SJCRH30 (cell line): ENCODE measurements at regions not wholly inside any gene's neighbourhood (a gene's known extent, or its start where the extent isn't known, plus 50 kb on each side); places are given as distances from the start of the nearest gene placed in this dataset.
"Not testable (repeated sequence)": the region's sequence is repeated elsewhere in the genome, so short reads cannot be mapped to it uniquely, and the experiment has no call there.

ENCODE experiments used
- DNase-seq, 2 experiments: peaks; one replicate each; pipeline ENCODE4 v3.0.0-alpha.2; 2015 to 2020
- H3K27ac ChIP-seq: fragments of 250-450 bp; sonication (Bioruptor Pico); 2 replicates; pipeline ENCODE4 v1.5.1; 2020; ENCODE audit warnings: mild to moderate bottlenecking, moderate library complexity
- H3K27me3 ChIP-seq: fragments of 250-450 bp; sonication (Bioruptor Pico); 2 replicates; pipeline ENCODE4 v1.5.1; 2020; ENCODE audit warnings: mild to moderate bottlenecking, moderate library complexity
- H3K36me3 ChIP-seq: fragments of 250-450 bp; sonication (Bioruptor Pico); 2 replicates; pipeline ENCODE4 v1.5.1; 2020; ENCODE audit warnings: mild to moderate bottlenecking, moderate library complexity
- H3K4me1 ChIP-seq: fragments of 250-450 bp; sonication (Bioruptor Pico); 2 replicates; pipeline ENCODE4 v1.5.1; 2020; ENCODE audit warnings: mild to moderate bottlenecking, moderate library complexity
- H3K4me3 ChIP-seq: fragments of 250-450 bp; sonication (Bioruptor Pico); 2 replicates; pipeline ENCODE4 v1.5.1; 2020; ENCODE audit warnings: mild to moderate bottlenecking, moderate library complexity
- H3K9me3 ChIP-seq: fragments of 250-450 bp; sonication (Bioruptor Pico); replicated peaks from 2 replicates; pipeline ENCODE4 v1.5.1; 2020; ENCODE audit warnings: mild to moderate bottlenecking, moderate library complexity

DNA sequence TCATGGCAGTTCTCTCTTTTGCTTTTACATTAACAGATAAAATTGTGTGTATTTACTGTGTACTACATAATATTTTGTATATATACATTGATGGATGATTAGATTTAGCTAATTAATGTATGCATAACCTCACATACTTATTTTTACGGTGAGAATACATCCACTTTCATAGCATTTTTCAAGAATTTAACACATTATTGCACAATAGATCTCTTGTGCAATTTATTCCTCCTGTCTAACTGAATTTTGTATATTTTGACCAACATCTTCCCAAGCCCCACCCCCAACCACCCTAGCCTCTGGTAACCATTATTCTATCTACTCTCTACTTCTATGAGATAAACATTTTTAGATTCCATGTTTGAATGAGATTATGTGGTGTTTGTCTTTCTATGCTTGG is 194.7 kb downstream of the RBM26 start:
- H3K27me3 ChIP-seq, result no peaks in the 10 kb centered on the region
- no peaks in the 10 kb centered on the region for H3K9me3 ChIP-seq
- H3K4me3 ChIP-seq, result no peak overlapping the region
- H3K27ac ChIP-seq, result no peak overlapping the region
- no peak for DNase-seq
- no peaks in the 10 kb centered on the region for H3K36me3 ChIP-seq
- H3K4me1 ChIP-seq, result no peaks in the 10 kb centered on the region

DNA sequence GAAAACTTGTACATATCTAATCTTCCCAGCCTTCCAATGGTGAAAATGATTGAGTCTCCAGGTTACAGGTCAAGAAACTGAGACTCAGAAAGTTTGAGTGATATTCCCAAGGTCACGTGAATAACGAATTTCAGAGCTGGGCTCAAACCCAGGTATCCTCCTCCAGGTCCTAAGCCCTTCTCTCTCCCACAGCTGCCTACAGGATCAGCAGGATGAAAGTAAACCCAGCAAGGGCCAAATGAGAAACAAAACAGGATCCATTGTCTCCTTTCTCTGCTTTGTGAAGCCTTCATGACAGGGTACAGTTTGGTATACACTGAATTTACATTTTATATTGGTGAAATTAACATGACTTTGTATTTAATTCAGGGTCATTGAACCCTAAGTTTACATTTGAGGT is 208.1 kb downstream of the RBM26 start:
- Histone ChIP-seq H3K9me3 (no peaks in the 10 kb centered on the region), H3K4me1 (no peaks in the 10 kb centered on the region), H3K27ac (no peak overlapping the region), H3K4me3 (no peak overlapping the region), H3K36me3 (no peaks in the 10 kb centered on the region), H3K27me3 (no peaks in the 10 kb centered on the region)
- no peak for DNase-seq

DNA sequence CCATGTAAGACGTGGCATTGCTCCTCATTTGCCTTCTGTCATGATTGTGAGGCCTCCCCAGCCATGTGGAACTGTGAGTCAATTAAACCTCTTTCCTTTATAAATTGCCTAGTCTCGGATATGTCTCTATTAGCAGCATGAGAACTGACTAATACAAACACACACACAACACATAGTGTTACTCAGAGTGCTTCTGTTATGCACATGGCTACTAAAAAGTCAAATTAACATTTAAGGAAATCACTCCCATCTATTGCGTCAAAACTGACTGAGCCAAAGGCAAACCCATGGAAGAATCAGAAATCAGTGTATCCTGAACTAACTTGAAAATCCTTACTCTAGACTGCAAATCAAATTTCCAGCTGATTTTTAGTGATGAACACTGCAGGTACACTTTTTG is 209.2 kb downstream of the RBM26 start:
- Histone ChIP-seq H3K9me3 (no peaks in the 10 kb centered on the region), H3K4me1 (no peaks in the 10 kb centered on the region), H3K27me3 (no peaks in the 10 kb centered on the region), H3K4me3 (no peak overlapping the region), H3K27ac (no peak overlapping the region), H3K36me3 (no peaks in the 10 kb centered on the region)
- no peak for DNase-seq

- Histone ChIP-seq H3K27me3 (no peaks in the 10 kb centered on the region), H3K27ac (no peak overlapping the region), H3K4me1 (no peaks in the 10 kb centered on the region), H3K9me3 (no peaks in the 10 kb centered on the region), H3K4me3 (no peak overlapping the region), H3K36me3 (no peaks in the 10 kb centered on the region)
- DNase-seq, result no peak
Observed at GRCh38 chr13:79196366-79196765, 209.7 kb downstream of the RBM26 start.

DNA sequence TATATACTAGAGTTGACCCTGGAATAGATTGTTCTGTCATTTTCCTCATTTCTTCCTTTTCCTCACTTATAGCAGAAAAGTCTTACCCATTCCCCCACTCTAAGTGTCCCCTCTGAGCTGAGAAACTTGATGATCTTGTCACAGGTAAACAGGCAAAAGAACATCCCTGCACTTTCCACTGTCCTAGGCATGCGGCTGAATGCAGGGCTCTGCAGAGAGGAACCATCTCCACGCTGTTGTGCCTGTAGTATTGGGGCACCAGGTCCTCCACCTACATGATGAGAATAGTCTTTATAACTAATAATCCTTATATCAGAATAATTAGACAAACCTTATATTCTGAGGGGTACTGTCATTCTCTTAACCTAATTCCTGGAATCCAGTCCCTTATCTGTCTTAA is 211.3 kb downstream of the RBM26 start:
- DNase-seq, result no peak
- Histone ChIP-seq H3K4me1 (no peaks in the 10 kb centered on the region), H3K9me3 (no peaks in the 10 kb centered on the region), H3K36me3 (no peaks in the 10 kb centered on the region), H3K4me3 (no peak overlapping the region), H3K27ac (no peak overlapping the region), H3K27me3 (no peaks in the 10 kb centered on the region)

GRCh38 chr13:79194272-79194671 is 211.8 kb downstream of the RBM26 start:
- H3K36me3 ChIP-seq, result no peaks in the 10 kb centered on the region
- H3K4me3 ChIP-seq, result no peak overlapping the region
- H3K4me1 ChIP-seq, result no peaks in the 10 kb centered on the region
- H3K9me3 ChIP-seq, result no peaks in the 10 kb centered on the region; the same call in 1 of the 2 replicates
- H3K27ac ChIP-seq, result no peak overlapping the region
- no peak for DNase-seq
- no peaks in the 10 kb centered on the region for H3K27me3 ChIP-seq

DNA sequence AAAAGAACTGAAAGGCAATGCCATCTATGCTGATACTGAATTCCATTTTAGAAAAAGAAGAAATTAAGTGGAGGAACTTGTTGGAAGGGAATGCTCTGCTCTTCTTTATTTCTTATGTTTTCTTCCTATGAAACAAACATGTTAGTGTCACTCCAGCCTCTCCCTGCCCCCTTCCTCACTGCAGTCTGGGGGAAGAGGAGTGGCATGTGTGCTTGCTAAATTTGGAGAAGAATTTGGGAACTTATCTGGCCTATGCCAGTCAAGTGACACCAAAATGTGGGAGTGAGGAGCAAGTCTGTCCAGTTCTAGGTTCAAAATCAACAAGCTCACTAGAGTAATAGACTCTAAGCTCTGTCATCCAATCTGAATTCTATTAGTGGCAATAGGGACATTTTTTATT is 214.6 kb downstream of the RBM26 start:
- H3K4me1 ChIP-seq, result no peaks in the 10 kb centered on the region
- H3K4me3 ChIP-seq, result no peak overlapping the region
- no peaks in the 10 kb centered on the region; the same call in 1 of the 2 replicates for H3K9me3 ChIP-seq
- no peaks in the 10 kb centered on the region for H3K27me3 ChIP-seq
- H3K27ac ChIP-seq, result no peak overlapping the region
- no peaks in the 10 kb centered on the region for H3K36me3 ChIP-seq
- DNase-seq, result no peak

GRCh38 chr13:79190932-79191331 is 215.1 kb downstream of the RBM26 start:
- no peaks in the 10 kb centered on the region for H3K27me3 ChIP-seq
- H3K27ac ChIP-seq, result no peak overlapping the region
- H3K4me3 ChIP-seq, result no peak overlapping the region
- no peak for DNase-seq
- H3K4me1 ChIP-seq, result no peaks in the 10 kb centered on the region
- no peaks in the 10 kb centered on the region; the same call in 1 of the 2 replicates for H3K9me3 ChIP-seq
- H3K36me3 ChIP-seq, result no peaks in the 10 kb centered on the region

- DNase-seq, result no peak
- Histone ChIP-seq H3K9me3 (no peaks in the 10 kb centered on the region; the same call in 1 of the 2 replicates), H3K27ac (no peak overlapping the region), H3K4me3 (no peak overlapping the region), H3K4me1 (no peaks in the 10 kb centered on the region), H3K36me3 (no peaks in the 10 kb centered on the region), H3K27me3 (no peaks in the 10 kb centered on the region)
Observed at GRCh38 chr13:79187917-79188690, 218.0 kb downstream of the RBM26 start.

- Histone ChIP-seq H3K4me1 (no peaks in the 10 kb centered on the region), H3K4me3 (no peak overlapping the region), H3K27ac (no peak overlapping the region), H3K36me3 (no peaks in the 10 kb centered on the region), H3K27me3 (no peaks in the 10 kb centered on the region), H3K9me3 (no peaks in the 10 kb centered on the region; the same call in 1 of the 2 replicates)
- DNase-seq, result no peak
Observed at GRCh38 chr13:79185580-79185979, 220.5 kb downstream of the RBM26 start.

GRCh38 chr13:79183231-79183630 is 222.8 kb downstream of the RBM26 start:
- Histone ChIP-seq H3K9me3 (no peaks in the 10 kb centered on the region), H3K27ac (no peak overlapping the region), H3K27me3 (no peaks in the 10 kb centered on the region), H3K4me3 (no peak overlapping the region), H3K36me3 (no peaks in the 10 kb centered on the region), H3K4me1 (no peaks in the 10 kb centered on the region)
- no peak for DNase-seq

DNA sequence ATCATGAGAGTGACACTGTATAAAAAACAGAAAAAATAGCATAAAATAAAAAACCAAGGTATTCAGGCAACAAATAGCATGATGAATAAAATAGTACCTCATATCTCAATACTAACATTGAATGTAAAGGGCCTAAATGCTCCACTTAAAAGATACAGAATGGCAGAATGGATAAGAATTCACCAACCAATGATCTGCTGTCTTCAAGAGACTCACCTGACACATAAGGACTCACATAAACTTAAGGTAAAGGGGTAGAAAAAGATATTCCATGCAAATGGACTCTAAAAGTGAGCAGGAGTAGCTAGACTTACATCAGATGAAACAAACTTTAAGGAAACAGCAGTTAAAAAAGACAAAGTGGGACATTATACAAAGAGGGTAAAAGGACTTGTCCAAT is 232.4 kb downstream of the RBM26 start:
- not testable (repeated sequence) for H3K4me1 ChIP-seq, DNase-seq, H3K4me3 ChIP-seq, H3K9me3 ChIP-seq, H3K27ac ChIP-seq, H3K36me3 ChIP-seq, H3K27me3 ChIP-seq

DNA sequence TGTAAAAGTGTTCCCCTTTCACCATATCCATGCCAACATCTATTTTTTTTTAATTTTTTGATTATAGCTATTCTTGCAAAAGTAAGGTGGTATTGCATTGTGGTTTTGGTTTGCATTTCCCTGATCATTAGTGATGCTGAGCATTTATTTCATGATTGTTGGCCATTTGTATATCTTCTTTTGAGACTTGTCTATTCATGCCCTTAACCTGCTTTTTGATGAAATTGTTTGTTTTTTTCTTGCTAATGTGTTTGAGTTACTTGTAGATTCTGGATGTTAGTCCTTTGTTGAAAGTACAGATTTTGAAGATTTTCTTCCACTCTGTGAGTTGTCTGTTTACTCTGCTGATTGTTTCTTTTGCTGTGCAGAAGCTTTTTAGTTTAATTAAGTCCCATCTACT is 233.1 kb downstream of the RBM26 start:
- not testable (repeated sequence) for H3K4me1 ChIP-seq, H3K36me3 ChIP-seq, H3K27me3 ChIP-seq, H3K9me3 ChIP-seq, H3K4me3 ChIP-seq, H3K27ac ChIP-seq, DNase-seq

DNA sequence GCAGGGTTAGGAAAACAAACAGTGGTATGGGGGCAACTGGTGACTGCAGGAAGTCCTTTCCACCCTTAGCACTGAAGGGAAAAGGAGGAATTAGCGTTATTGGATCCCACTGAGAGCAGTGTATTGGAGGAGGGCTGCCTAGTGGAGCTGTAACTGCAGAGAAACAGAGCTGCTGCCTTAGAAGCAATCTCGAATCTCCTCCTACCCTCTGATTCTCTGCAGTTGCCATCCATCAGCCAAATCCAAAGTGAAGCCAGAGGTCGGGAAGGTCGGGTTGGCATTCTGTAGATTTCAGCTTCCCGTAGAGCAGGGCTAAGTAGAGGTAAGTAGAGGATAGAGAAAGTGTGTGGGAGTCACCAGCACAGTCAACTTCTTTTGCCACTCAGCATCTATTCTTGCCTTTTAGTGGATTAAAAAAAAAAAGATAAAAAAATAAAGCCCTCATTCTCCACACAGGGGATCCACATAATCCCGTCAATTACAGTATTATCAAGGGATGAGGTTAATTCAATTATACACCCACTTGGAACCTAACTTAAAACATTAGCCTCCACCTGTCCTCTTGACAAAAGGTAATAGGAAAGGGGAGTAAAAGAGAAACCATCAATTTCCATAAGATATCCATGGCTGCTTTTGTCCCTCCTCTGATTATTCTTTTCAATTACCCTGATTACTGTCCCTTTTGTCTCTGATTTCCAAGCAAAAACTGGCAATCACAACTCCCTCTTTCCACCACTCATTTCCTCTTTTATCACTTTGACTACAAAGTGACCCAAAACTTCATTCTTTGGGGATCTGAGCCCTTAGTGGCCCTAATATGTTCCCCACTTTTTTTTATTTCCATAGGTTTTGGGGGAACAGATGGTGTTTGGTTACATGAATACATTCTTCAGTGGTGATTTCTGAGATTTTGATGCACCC is 234.7 kb downstream of the RBM26 start:
- Histone ChIP-seq H3K9me3 (no peaks in the 10 kb centered on the region), H3K4me1 (no peaks in the 10 kb centered on the region), H3K36me3 (no peaks in the 10 kb centered on the region), H3K27me3 (no peaks in the 10 kb centered on the region), H3K27ac (no peak overlapping the region), H3K4me3 (no peak overlapping the region)
- DNase-seq, result no peak

DNA sequence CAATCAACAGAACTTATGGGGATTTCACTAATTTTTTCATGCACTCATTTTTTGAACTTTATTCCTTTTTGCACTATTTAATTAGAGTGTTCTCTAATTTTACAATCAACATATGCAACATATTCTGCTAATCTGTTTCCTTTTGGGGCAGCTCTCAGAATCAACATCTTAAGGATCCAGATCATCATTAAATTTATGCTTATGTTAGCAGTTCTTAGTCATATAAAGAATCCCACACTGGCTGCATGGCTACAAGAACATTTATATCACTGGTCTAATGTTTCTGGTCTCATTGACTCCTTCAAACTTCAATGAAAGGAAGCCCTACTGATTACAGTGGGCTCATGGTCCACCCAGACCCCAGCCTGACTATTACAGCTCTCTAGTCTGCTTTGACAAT is 245.2 kb downstream of the RBM26 start:
- Histone ChIP-seq H3K27ac (no peak overlapping the region), H3K9me3 (no peaks in the 10 kb centered on the region), H3K27me3 (no peaks in the 10 kb centered on the region), H3K4me1 (no peaks in the 10 kb centered on the region), H3K36me3 (no peaks in the 10 kb centered on the region), H3K4me3 (no peak overlapping the region)
- DNase-seq, result no peak
